Neuronal stem cell (in vitro differentiated cells): ENCODE measurements at regions not wholly inside any gene's neighbourhood (a gene's known extent, or its start where the extent isn't known, plus 50 kb on each side); places are given as distances from the start of the nearest gene placed in this dataset.

ENCODE experiments used
- DNase-seq: peaks from one replicate; pipeline ENCODE4 v3.0.0-alpha.2; 2013; ENCODE audit warnings: low spot score
- H2AFZ ChIP-seq: one replicate; pipeline ENCODE4 v1.6.1; 2013; ENCODE audit warnings: mild to moderate bottlenecking, low read length, inconsistent platforms
- H2AK5ac ChIP-seq: 2 replicates; pipeline ENCODE4 v1.6.1; 2013; ENCODE audit warnings: low read depth, mild to moderate bottlenecking, inconsistent platforms, low read length, moderate library complexity, mixed read lengths
- H2BK120ac ChIP-seq: 2 replicates; pipeline ENCODE4 v1.6.1; 2013; ENCODE audit warnings: low read depth, mild to moderate bottlenecking, inconsistent platforms, low read length, moderate library complexity, mixed read lengths
- H2BK12ac ChIP-seq: one replicate; pipeline ENCODE4 v1.6.1; 2013; ENCODE audit warnings: low read length, inconsistent platforms
- H2BK15ac ChIP-seq: 2 replicates; pipeline ENCODE4 v1.6.1; 2013; ENCODE audit warnings: mild to moderate bottlenecking, low read length, inconsistent platforms, mixed read lengths
- H2BK5ac ChIP-seq: one replicate; pipeline ENCODE4 v1.6.1; 2013; ENCODE audit warnings: inconsistent platforms, mild to moderate bottlenecking, low read length, moderate library complexity
- H3K14ac ChIP-seq: one replicate; pipeline ENCODE4 v1.6.1; 2013; ENCODE audit warnings: low read length, inconsistent platforms
- H3K18ac ChIP-seq: 2 replicates; pipeline ENCODE4 v1.6.1; 2013; ENCODE audit warnings: low read length, inconsistent platforms
- H3K23ac ChIP-seq: 2 replicates; pipeline ENCODE4 v1.6.1; 2013; ENCODE audit warnings: low read depth, mild to moderate bottlenecking, mixed read lengths, low read length, inconsistent platforms; ENCODE audit not compliant: poor library complexity
- H3K27ac ChIP-seq: replicated peaks from 3 replicates; pipeline ENCODE4 v1.5.1; 2013; ENCODE audit warnings: low read length, inconsistent platforms
- H3K27me3 ChIP-seq, 3 experiments: 2 replicates each; pipeline ENCODE4 v1.6.1; 2013; ENCODE audit warnings: low read length in 3 of 3, mild to moderate bottlenecking in 2 of 3, inconsistent platforms in 1 of 3, low read depth in 1 of 3, mixed read lengths in 1 of 3, moderate library complexity in 1 of 3; ENCODE audit not compliant: control insufficient read depth in 3 of 3, insufficient read depth in 3 of 3
- H3K36me3 ChIP-seq, 2 donors: replicated peaks in 1 of 2; 2 replicates each; pipeline ENCODE4 v1.6.1; 2013; ENCODE audit warnings: low read length in 2 of 2; ENCODE audit not compliant: control insufficient read depth in 2 of 2, insufficient read depth in 2 of 2
- H3K4ac ChIP-seq: 2 replicates; pipeline ENCODE4 v1.6.1; 2013; ENCODE audit warnings: inconsistent platforms, mild to moderate bottlenecking, low read length, moderate library complexity
- H3K4me1 ChIP-seq, 2 donors: 1 replicate in 1 of 2; 2 replicates in 1 of 2; pipeline ENCODE4 v1.6.1; 2013; ENCODE audit warnings: low read length in 2 of 2, low read depth in 1 of 2; ENCODE audit not compliant: control insufficient read depth in 2 of 2, insufficient read depth in 1 of 2
- H3K4me2 ChIP-seq: one replicate; pipeline ENCODE4 v1.6.1; 2013; ENCODE audit warnings: mild to moderate bottlenecking, low read length, inconsistent platforms; ENCODE audit not compliant: insufficient read depth, poor library complexity, severe bottlenecking
- H3K4me3 ChIP-seq, 2 donors: 2 replicates each; pipeline ENCODE4 v1.5.1; 2013; ENCODE audit warnings: low read length in 2 of 2, mild to moderate bottlenecking in 2 of 2, inconsistent platforms in 1 of 2, moderate library complexity in 1 of 2
- H3K79me1 ChIP-seq: one replicate; pipeline ENCODE4 v1.6.1; 2013; ENCODE audit warnings: low read depth, mild to moderate bottlenecking, inconsistent platforms, low read length, moderate library complexity
- H3K9ac ChIP-seq: one replicate; pipeline ENCODE4 v1.6.1; 2013; ENCODE audit warnings: mild to moderate bottlenecking, low read depth, low read length, inconsistent platforms; ENCODE audit not compliant: poor library complexity
- H3K9me3 ChIP-seq, 2 donors: replicated peaks in 1 of 2; 2 replicates each; pipeline versions ENCODE3 to v1.6.1; 2013; ENCODE audit warnings: low read length in 2 of 2, mild to moderate bottlenecking in 2 of 2, inconsistent platforms in 1 of 2, low read depth in 1 of 2, mixed read lengths in 1 of 2, moderate library complexity in 1 of 2; ENCODE audit not compliant: control insufficient read depth in 2 of 2, insufficient read depth in 1 of 2
- H4K8ac ChIP-seq: one replicate; pipeline ENCODE4 v1.6.1; 2013; ENCODE audit warnings: low read depth, mild to moderate bottlenecking, inconsistent platforms, low read length, moderate library complexity
- H4K91ac ChIP-seq: one replicate; pipeline ENCODE4 v1.6.1; 2013; ENCODE audit warnings: low read length, low read depth, mild to moderate bottlenecking, inconsistent platforms; ENCODE audit not compliant: poor library complexity
- WGBS, 2 donors: extraction: QIAGEN DNeasy Blood & Tissue Kit; methylation state at CpG; one replicate each; pipeline ENCODE4 v1.1.7; 2013; ENCODE audit warnings: missing lambda C conversion rate in 2 of 2, mixed read lengths in 1 of 2; ENCODE audit not compliant: insufficient read length in 2 of 2, insufficient replicate concordance in 1 of 2; ENCODE audit errors: extremely low coverage in 2 of 2; 5-methylcytosine and 5-hydroxymethylcytosine counted together

- H2AFZ ChIP-seq, result no peak overlapping the region
- H2BK120ac ChIP-seq, result peak overlapping the region; percentile 84
- DNase-seq, result no peak
- H3K9me3 ChIP-seq, result no peaks in the 10 kb centered on the region
- WGBS, 2 donors, result no CpG with 5 or more reads among the region's 4 CpGs
- peak overlapping the region; percentile 97 for H2AK5ac ChIP-seq
- H3K4ac ChIP-seq, result peak overlapping the region; percentile 4
- H3K79me1 ChIP-seq, result no peaks in the 10 kb centered on the region
- no peak overlapping the region for H3K9ac ChIP-seq
- H3K23ac ChIP-seq, result no peak overlapping the region
- H3K4me1 ChIP-seq, result peaks cover 43 to 49% of the 10 kb centered on the region in 2 donors
- H2BK12ac ChIP-seq, result peak overlapping the region; percentile 97
- H3K27ac ChIP-seq, result no peak overlapping the region
- peak overlapping the region; percentile 19 for H4K8ac ChIP-seq
- H4K91ac ChIP-seq, result no peak overlapping the region
- H3K14ac ChIP-seq, result peak overlapping the region; percentile 22
- no peaks in the 10 kb centered on the region for H3K36me3 ChIP-seq
- H2BK15ac ChIP-seq, result peak overlapping the region; percentile 88
- H3K18ac ChIP-seq, result peak overlapping the region; percentile 44
- no peak overlapping the region for H3K4me3 ChIP-seq
- peak overlapping the region; percentile 62 for H2BK5ac ChIP-seq
- no peaks in the 10 kb centered on the region for H3K27me3 ChIP-seq
- no peak overlapping the region for H3K4me2 ChIP-seq
Observed at GRCh38 chr13:24085662-24086061, 74.9 kb upstream of the SPATA13 start.

DNA sequence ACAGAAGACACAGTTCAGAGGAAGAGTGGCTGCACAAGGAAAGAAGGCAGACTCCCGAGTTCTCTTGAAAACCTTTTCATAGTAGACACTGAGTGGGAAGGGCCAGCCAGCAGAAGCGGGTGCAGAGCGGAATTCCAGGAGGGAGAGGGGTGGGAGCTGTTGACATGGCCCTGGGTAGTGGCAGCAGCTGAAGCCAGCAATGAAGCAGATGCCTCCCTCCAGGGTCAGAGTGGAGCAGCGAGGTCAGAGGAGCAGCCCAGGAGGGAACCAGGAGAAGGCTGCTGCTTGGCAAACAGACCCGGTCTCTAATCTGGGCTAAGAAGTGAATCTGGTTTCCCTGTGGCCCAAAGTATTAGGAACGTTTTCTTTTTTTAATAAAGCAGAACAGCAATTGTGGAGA, 73.9 kb upstream of the SPATA13 start:
- no peak for DNase-seq
- Histone ChIP-seq H3K27ac (peak overlapping the region; percentile 45), H3K4me1 (peaks cover 45 to 46% of the 10 kb centered on the region in 2 donors)

GRCh38 chr13:24087605-24088225, 72.8 kb upstream of the SPATA13 start:
- no peak overlapping the region for H3K4me2 ChIP-seq
- H3K14ac ChIP-seq, result no peak overlapping the region
- H2BK15ac ChIP-seq, result peak overlapping the region; percentile 42
- H3K4me1 ChIP-seq, result peaks cover 46 to 52% of the 10 kb centered on the region in 2 donors
- no peak overlapping the region for H2BK12ac ChIP-seq
- H4K91ac ChIP-seq, result no peak overlapping the region
- peak overlapping the region; percentile 33 for H2BK5ac ChIP-seq
- H3K9me3 ChIP-seq, result no peaks in the 10 kb centered on the region
- no peak overlapping the region for H3K23ac ChIP-seq
- H3K4ac ChIP-seq, result no peak overlapping the region
- H3K18ac ChIP-seq, result peak overlapping the region; percentile 73
- H3K4me3 ChIP-seq, result no peak overlapping the region
- no peak overlapping the region for H3K27ac ChIP-seq
- H2AFZ ChIP-seq, result no peak overlapping the region
- no peaks in the 10 kb centered on the region for H3K79me1 ChIP-seq
- H2AK5ac ChIP-seq, result peak overlapping the region; percentile 85
- no peak overlapping the region for H3K9ac ChIP-seq
- WGBS, 2 donors, result no CpG with 5 or more reads among the region's 7 CpGs
- H2BK120ac ChIP-seq, result no peak overlapping the region
- DNase-seq, result no peak
- no peak overlapping the region for H4K8ac ChIP-seq
- no peaks in the 10 kb centered on the region for H3K36me3 ChIP-seq
- H3K27me3 ChIP-seq, result no peaks in the 10 kb centered on the region

More for the DNA sequence above, 73.9 kb upstream of the SPATA13 start:
- H3K4me2 ChIP-seq, result no peak overlapping the region
- no peak overlapping the region for H4K91ac ChIP-seq
- no peak overlapping the region for H3K4me3 ChIP-seq
- H2BK120ac ChIP-seq, result no peak overlapping the region
- no peaks in the 10 kb centered on the region for H3K27me3 ChIP-seq
- no peak overlapping the region for H3K4ac ChIP-seq
- H2BK12ac ChIP-seq, result peak overlapping the region; percentile 76
- H2BK15ac ChIP-seq, result no peak overlapping the region
- H3K9me3 ChIP-seq, result no peaks in the 10 kb centered on the region
- no CpG with 5 or more reads among the region's 6 CpGs for WGBS, 2 donors
- H2BK5ac ChIP-seq, result peak overlapping the region; percentile 32
- peak overlapping the region; percentile 38 for H2AK5ac ChIP-seq
- H3K18ac ChIP-seq, result peak overlapping the region; percentile 66
- H4K8ac ChIP-seq, result no peak overlapping the region
- no peak overlapping the region for H2AFZ ChIP-seq
- H3K36me3 ChIP-seq, result no peaks in the 10 kb centered on the region
- no peak overlapping the region for H3K23ac ChIP-seq
- H3K9ac ChIP-seq, result no peak overlapping the region
- no peak overlapping the region for H3K14ac ChIP-seq
- no peaks in the 10 kb centered on the region for H3K79me1 ChIP-seq

GRCh38 chr13:24090049-24090448, 70.5 kb upstream of the SPATA13 start:
- no peak overlapping the region for H2BK5ac ChIP-seq
- H3K36me3 ChIP-seq, result no peaks in the 10 kb centered on the region
- H3K4me3 ChIP-seq, result no peak overlapping the region
- H2BK15ac ChIP-seq, result peak overlapping the region; percentile 23
- H2AK5ac ChIP-seq, result peak overlapping the region; percentile 88
- no peak overlapping the region for H3K4ac ChIP-seq
- H2BK12ac ChIP-seq, result no peak overlapping the region
- H3K4me1 ChIP-seq, result peaks cover 38 to 46% of the 10 kb centered on the region in 2 donors
- H3K9me3 ChIP-seq, result peaks cover 1 to 4% of the 10 kb centered on the region in 2 donors
- no peak overlapping the region for H3K14ac ChIP-seq
- no peak overlapping the region for H3K27ac ChIP-seq
- H3K9ac ChIP-seq, result no peak overlapping the region
- H2AFZ ChIP-seq, result no peak overlapping the region
- no peaks in the 10 kb centered on the region for H3K27me3 ChIP-seq
- H2BK120ac ChIP-seq, result no peak overlapping the region
- DNase-seq, result no peak
- no peaks in the 10 kb centered on the region for H3K79me1 ChIP-seq
- peak overlapping the region; percentile 32 for H3K18ac ChIP-seq
- WGBS, 2 donors, result no CpG with 5 or more reads among the region's 1 CpG
- no peak overlapping the region for H4K8ac ChIP-seq
- no peak overlapping the region for H3K23ac ChIP-seq
- H3K4me2 ChIP-seq, result no peak overlapping the region
- no peak overlapping the region for H4K91ac ChIP-seq
